SK-N-SH treated with all-trans-retinoic acid at 6 μM for 48 hours (cell line): ENCODE measurements at regions not wholly inside any gene's neighbourhood (a gene's known extent, or its start where the extent isn't known, plus 50 kb on each side); places are given as distances from the start of the nearest gene placed in this dataset.

ENCODE experiments used
- ATAC-seq: fragments of 200-7000 bp; cut with Tn5 transposase; 3 replicates; pipeline ENCODE4 v1.9.1; 2020; ENCODE audit warnings: mild to moderate bottlenecking, moderate library complexity
- ARNTL ChIP-seq: fragments of 450-650 bp; formaldehyde crosslinking; IDR thresholded peaks from 2 replicates; pipeline ENCODE4 v1.5.0; 2020; ENCODE audit warnings: low read depth, mild to moderate bottlenecking, moderate library complexity, borderline replicate concordance
- BACH2 ChIP-seq: fragments of 250-450 bp; sonication (Bioruptor Pico); IDR thresholded peaks from 2 replicates; pipeline ENCODE4 v1.9.0; 2021; ENCODE audit warnings: mild to moderate bottlenecking, borderline replicate concordance
- CSDC2 ChIP-seq: fragments of 250-450 bp; sonication (Bioruptor Pico); IDR thresholded peaks from 2 replicates; pipeline ENCODE4 v1.5.0; 2020; ENCODE audit warnings: mild to moderate bottlenecking, moderate library complexity
- CSRNP3 ChIP-seq: fragments of 250-450 bp; sonication (Bioruptor Pico); IDR thresholded peaks from 2 replicates; pipeline ENCODE4 v1.5.1; 2021; ENCODE audit warnings: mild to moderate bottlenecking, moderate library complexity
- ESRRG ChIP-seq: fragments of 250-450 bp; sonication (Bioruptor Pico); IDR thresholded peaks from 2 replicates; pipeline ENCODE4 v1.6.1; 2021; ENCODE audit warnings: mild to moderate bottlenecking
- GLIS3 ChIP-seq: fragments of 250-450 bp; sonication (Bioruptor Pico); IDR thresholded peaks from 2 replicates; pipeline ENCODE4 v1.5.0; 2020; ENCODE audit warnings: mild to moderate bottlenecking, moderate library complexity
- ISL1 ChIP-seq: fragments of 250-450 bp; sonication (Bioruptor Pico); IDR thresholded peaks from 2 replicates; pipeline ENCODE4 v2.1.2; 2022; ENCODE audit warnings: mild to moderate bottlenecking, moderate library complexity
- OSR1 ChIP-seq: fragments of 250-450 bp; sonication (Bioruptor Pico); IDR thresholded peaks from 2 replicates; pipeline ENCODE4 v1.8.0; 2022; ENCODE audit warnings: moderate library complexity, mild to moderate bottlenecking, inconsistent platforms
- PATZ1 ChIP-seq: fragments of 250-450 bp; sonication (Bioruptor Pico); IDR thresholded peaks from 2 replicates; pipeline ENCODE4 v1.8.0; 2020; ENCODE audit warnings: mild to moderate bottlenecking, moderate library complexity, borderline replicate concordance
- POU6F1 ChIP-seq: fragments of 250-450 bp; sonication (Bioruptor Pico); IDR thresholded peaks from 2 replicates; pipeline ENCODE4 v1.8.0; 2021; ENCODE audit warnings: low read depth, mild to moderate bottlenecking, moderate library complexity, borderline replicate concordance
- PPARA ChIP-seq: fragments of 250-450 bp; sonication (Bioruptor Pico); IDR thresholded peaks from 2 replicates; pipeline ENCODE4 v1.5.0; 2020; ENCODE audit warnings: mild to moderate bottlenecking, borderline replicate concordance
- RARB ChIP-seq: fragments of 250-450 bp; sonication (Bioruptor Pico); IDR thresholded peaks from 2 replicates; pipeline ENCODE4 v1.8.0; 2021; ENCODE audit warnings: mild to moderate bottlenecking, moderate library complexity
- SNAI2 ChIP-seq: fragments of 250-450 bp; sonication (Bioruptor Pico); IDR thresholded peaks from 2 replicates; pipeline ENCODE4 v1.5.0; 2020; ENCODE audit warnings: mild to moderate bottlenecking, moderate library complexity
- TOX ChIP-seq: fragments of 250-450 bp; sonication (Bioruptor Pico); IDR thresholded peaks from 2 replicates; pipeline ENCODE4 v1.8.0; 2021; ENCODE audit warnings: mild to moderate bottlenecking, moderate library complexity, borderline replicate concordance
- TSHZ2 ChIP-seq: fragments of 250-450 bp; sonication (Bioruptor Pico); IDR thresholded peaks from 2 replicates; pipeline ENCODE4 v1.5.0; 2020; ENCODE audit warnings: mild to moderate bottlenecking, moderate library complexity
- ZC3H10 ChIP-seq: fragments of 250-450 bp; sonication (Bioruptor Pico); IDR thresholded peaks from 2 replicates; pipeline ENCODE4 v1.5.1; 2021; ENCODE audit warnings: mild to moderate bottlenecking, moderate library complexity
- ZFP3 ChIP-seq: fragments of 250-450 bp; sonication (Bioruptor Pico); IDR thresholded peaks from 2 replicates; pipeline ENCODE4 v1.5.0; 2020; ENCODE audit warnings: mild to moderate bottlenecking, moderate library complexity
- ZFP30 ChIP-seq: fragments of 450-650 bp; formaldehyde crosslinking; IDR thresholded peaks from 2 replicates; pipeline ENCODE4 v1.5.0; 2022; ENCODE audit warnings: mild to moderate bottlenecking, moderate library complexity
- ZNF565 ChIP-seq: fragments of 450-650 bp; formaldehyde crosslinking; conservative IDR thresholded peaks from 2 replicates; pipeline ENCODE4 v1.5.0; 2020; ENCODE audit warnings: low read depth, mild to moderate bottlenecking, moderate library complexity
- ZNF70 ChIP-seq: fragments of 450-650 bp; formaldehyde crosslinking; IDR thresholded peaks from 2 replicates; pipeline ENCODE4 v1.5.0; 2020; ENCODE audit warnings: mild to moderate bottlenecking, moderate library complexity
- ZNF8 ChIP-seq: fragments of 450-650 bp; formaldehyde crosslinking; IDR thresholded peaks from 2 replicates; pipeline ENCODE4 v1.5.0; 2020; ENCODE audit warnings: mild to moderate bottlenecking, moderate library complexity

- no peak for ATAC-seq
- TF ChIP-seq OSR1 (CRISPR knock-in tag) (no peak), CSRNP3 (CRISPR knock-in tag) (no peak), POU6F1 (CRISPR knock-in tag) (no peak), ISL1 (no peak), PATZ1 (no peak), TOX (CRISPR knock-in tag) (no peak), ZNF8 (CRISPR knock-in tag) (no peak), ESRRG (CRISPR knock-in tag) (no peak), ZFP30 (CRISPR knock-in tag) (no peak), ZFP3 (CRISPR knock-in tag) (no peak), ARNTL (no peak), RARB (CRISPR knock-in tag) (no peak), BACH2 (CRISPR knock-in tag) (no peak), SNAI2 (CRISPR knock-in tag) (no peak), ZNF565 (CRISPR knock-in tag) (no peak), ZNF70 (CRISPR knock-in tag) (no peak)
- TF ChIP-seq, all 23 proteins: peak for 0
Observed at GRCh38 chr15:69955240-69955894, 142.3 kb downstream of the TLE3 start.

GRCh38 chr15:69956417-69956816 is 141.3 kb downstream of the TLE3 start:
- no peak for TF ChIP-seq OSR1 (CRISPR knock-in tag)
- no peak for TF ChIP-seq PPARA (CRISPR knock-in tag)
- no peak for TF ChIP-seq GLIS3 (CRISPR knock-in tag)
- no peak for TF ChIP-seq ESRRG (CRISPR knock-in tag)
- TF ChIP-seq ZNF565 (CRISPR knock-in tag): no peak
- no peak for TF ChIP-seq ARNTL
- no peak for TF ChIP-seq CSDC2 (CRISPR knock-in tag)
- no peak for TF ChIP-seq PATZ1
- no peak for TF ChIP-seq ZC3H10 (CRISPR knock-in tag)
- TF ChIP-seq ZNF8 (CRISPR knock-in tag): no peak
- TF ChIP-seq ZFP30 (CRISPR knock-in tag): no peak
- ATAC-seq: no peak

GRCh38 chr15:69957175-69957574 is 140.5 kb downstream of the TLE3 start:
- TF ChIP-seq CSDC2 (CRISPR knock-in tag): no peak
- TF ChIP-seq SNAI2 (CRISPR knock-in tag): no peak
- TF ChIP-seq ISL1: no peak
- no peak for TF ChIP-seq ZNF565 (CRISPR knock-in tag)
- no peak for TF ChIP-seq RARB (CRISPR knock-in tag)
- TF ChIP-seq GLIS3 (CRISPR knock-in tag): no peak
- TF ChIP-seq OSR1 (CRISPR knock-in tag): no peak
- TF ChIP-seq ESRRG (CRISPR knock-in tag): no peak
- no peak for TF ChIP-seq PPARA (CRISPR knock-in tag)
- no peak for TF ChIP-seq TSHZ2
- TF ChIP-seq ZNF70 (CRISPR knock-in tag): no peak
- no peak for TF ChIP-seq TOX (CRISPR knock-in tag)
- no peak for ATAC-seq
